GM18907 (cell line): ENCODE measurements at regions not wholly inside any gene's neighbourhood (a gene's known extent, or its start where the extent isn't known, plus 50 kb on each side); places are given as distances from the start of the nearest gene placed in this dataset.

Experiments used
- ATAC-seq: cut with Tn5 transposase; IDR thresholded peaks from one replicate; pipeline ENCODE4 v1.9.1; 2021; ENCODE audit warnings: mild to moderate bottlenecking, moderate library complexity; ENCODE audit not compliant: unreplicated experiment

DNA sequence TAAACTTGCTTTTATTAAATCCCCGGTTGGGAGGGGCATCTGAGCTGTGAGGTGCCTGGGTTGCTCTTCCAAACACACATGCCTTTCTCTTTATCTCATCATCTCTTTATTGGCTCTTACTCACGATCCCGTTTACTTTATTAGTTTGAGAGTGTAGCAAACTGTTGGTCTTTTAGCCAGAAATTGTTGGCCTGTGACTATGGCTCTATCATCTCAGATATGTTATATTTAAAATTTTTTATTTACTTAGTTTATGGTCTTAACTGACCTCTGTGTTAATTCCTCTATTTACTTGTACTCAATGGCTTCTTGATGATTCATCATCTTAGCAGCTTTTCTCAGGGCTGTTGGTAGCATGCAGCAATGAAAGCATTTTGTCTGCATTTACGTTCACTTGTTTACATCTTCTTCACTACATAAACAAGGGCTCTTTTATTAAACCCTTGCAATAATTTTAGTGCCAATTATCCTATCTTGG, 408.4 kb downstream of the HRH4 start:
- ATAC-seq = no peak

DNA sequence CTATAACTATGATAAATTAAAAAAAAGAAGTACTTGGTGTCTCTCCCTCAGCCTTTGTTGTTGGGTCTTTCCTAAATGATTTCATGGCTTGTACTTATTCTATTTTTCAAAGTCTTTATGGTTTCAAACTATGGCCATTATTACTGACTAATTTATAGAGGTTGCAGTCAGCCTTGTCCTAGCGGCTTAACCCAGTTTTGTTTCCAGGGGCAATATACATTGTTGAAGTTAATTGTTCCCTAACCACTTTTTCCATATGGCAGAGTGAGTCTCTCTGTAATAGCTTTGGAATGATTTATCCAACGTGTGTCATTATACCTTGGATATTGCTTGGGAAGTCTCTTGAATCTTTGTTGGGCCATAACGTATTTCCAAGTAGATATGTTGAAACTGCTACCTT, 408.8 kb downstream of the HRH4 start:
- no peak for ATAC-seq

DNA sequence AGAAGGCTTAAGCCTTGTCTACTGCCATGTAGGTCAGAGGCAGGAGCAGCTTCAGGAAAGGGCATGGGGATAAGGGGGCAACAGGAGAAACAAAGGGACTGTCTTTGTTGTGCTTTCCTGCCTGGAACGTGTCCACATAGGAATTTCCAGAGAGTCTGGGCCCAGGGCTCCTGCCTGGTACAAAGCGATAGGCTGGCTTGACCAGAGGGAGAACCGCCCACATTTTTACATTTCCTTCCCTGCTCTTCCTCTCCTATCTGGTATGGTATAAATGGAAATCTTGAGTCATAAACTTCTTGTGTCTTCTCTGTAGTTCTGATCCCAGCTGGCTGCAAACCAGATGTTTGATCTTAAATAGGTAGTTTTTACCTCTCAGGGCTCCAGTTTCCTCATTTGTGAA, 414.8 kb downstream of the HRH4 start:
- no peak for ATAC-seq

DNA sequence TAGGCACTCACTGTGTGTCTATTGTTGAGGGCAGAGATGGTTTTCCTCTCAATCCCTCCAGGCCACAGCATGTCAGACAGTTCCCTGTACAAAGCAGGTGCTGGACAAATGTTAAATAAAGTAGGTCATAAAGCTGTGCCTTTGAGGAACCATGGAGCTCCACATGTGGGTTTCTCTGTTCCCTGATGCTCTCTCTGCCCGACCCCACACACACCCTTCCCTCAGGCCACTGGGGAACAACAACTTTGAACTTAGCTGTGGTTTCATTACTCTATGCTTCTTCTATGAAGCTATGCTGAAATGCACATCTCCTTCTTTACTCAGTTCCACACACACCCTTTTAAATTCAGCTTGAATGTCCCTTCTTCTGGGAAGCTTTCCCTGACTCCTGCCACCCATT, 415.3 kb downstream of the HRH4 start:
- no peak for ATAC-seq

DNA sequence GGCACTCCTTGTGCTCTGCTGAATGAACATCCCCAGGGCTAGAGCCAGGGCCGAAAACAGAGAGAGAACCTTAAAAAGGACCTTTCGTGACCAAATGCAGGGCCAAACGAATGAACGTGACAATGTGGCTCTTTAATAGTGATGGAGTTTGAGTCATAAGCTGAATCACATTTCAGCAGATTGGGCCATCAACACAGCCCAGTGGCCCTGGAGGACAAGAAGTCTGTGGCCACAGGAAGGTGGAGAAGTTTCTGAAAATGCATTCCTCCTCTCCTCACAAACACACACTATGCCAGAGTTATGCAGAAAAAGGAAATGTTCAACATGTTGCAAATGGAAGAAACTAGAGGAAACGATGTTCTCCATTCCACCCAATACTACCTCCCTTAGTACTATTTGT, 415.8 kb downstream of the HRH4 start:
- no peak for ATAC-seq

DNA sequence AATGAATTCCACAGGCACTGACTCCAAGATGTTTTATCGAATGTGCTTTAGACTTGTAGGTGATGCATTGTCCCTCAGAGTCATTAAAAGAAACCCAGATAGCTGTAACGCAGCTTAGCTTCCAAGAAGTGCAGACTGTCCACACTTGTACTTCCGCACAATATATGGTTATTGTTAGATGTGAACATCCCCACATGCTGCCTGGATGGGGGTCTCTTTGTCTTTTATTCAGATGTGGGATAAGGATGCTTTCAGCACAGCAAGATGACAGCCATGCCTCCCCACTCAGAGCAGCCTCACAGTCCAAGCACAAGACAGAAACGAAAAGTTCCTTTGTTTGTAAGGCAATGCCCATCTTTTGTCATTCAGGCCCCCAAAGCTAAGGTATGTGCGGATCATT, 416.6 kb downstream of the HRH4 start:
- no peak for ATAC-seq

DNA sequence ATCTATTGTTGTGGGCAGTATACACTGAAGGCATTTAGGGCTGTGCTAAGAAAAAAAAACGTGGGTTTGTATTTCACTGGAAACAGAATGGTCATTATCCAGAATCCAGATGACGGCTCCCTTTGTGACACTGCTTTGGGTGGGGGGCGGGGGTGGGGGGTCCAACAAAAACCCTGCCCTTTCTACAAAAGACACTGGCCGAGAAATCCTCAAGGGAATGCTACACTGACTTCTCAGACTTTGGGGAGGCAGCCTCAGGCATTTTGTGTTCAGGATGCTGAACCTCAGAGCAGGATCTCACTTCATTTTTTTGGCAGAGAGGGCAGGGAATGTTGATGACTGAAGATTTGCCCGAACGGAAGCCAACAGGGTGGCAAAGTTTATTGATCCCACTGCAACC, 417.1 kb downstream of the HRH4 start:
- no peak for ATAC-seq

DNA sequence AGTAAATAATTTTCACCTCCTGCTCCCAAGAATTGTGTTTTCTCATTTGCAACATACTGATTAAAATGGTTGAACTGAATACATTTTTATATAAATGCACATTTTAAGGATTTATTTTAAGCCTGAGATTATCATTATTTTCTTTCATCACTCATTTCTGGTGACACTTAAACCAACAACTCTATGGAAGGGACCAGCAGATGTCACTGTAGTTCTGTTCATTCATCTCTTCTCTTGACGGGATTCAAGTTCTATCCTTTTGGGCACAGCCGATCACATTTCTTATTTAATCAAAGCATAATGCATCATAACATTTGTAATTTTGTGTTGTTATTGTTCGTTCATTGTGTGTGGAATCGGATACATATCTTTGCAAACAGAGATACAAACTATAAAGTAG, 417.9 kb downstream of the HRH4 start:
- no peak for ATAC-seq

DNA sequence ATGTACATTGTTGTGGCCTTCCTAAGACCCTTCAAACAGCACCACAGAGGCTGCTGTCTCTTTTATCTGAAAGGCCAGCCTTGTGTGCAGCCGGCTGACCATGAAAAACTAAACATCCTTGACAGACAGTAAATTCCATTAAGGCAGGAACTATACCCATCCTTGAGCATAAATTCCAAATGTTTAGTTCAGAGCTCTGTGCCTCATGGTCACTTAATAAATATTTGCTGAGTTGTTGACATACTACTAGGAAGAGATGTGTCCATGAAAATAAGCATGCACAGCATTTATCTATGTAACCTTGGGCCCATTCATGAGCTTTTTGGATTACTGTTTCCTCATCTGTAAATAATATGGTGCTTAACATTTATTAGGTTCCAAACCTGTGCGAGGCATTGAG, 424.8 kb downstream of the HRH4 start:
- no peak for ATAC-seq

DNA sequence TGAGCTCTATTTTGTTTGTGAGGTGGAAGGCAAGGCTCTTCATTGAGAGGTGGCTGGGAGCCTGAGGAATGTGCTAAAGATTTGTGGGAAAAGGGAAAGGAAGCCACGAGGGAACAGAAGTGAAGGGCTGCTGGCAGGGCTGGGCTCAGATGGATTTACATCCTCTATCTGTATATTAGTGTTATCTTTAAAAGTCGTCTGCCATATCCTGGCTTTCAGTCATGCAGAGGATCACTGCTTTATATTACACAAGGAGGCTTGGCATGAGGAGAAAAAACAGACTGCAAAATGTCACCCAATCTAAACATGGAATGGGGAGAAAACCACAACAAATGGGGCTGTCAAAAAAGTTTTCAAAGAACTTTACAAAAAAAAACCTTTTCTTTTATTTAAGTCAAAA, 434.4 kb downstream of the HRH4 start:
- no peak for ATAC-seq

DNA sequence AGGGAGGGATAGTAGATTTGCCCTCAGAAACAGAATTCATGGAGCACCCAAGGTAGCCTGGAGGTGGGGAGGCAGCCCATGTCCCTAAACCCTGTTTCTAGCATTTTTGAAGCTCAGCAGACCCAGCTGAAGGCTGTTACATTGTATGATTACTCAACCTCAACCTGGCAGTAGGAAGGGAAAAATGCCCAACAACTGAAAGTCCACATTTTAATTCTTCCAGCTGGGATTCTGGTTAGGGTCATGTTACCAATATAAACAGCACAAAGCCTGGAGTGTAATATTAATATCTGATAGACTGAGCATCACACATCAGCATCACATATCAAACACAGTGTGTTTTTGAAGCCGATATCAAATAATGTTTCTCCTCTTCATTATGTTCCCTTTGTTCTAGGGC, 437.0 kb downstream of the HRH4 start:
- ATAC-seq = no peak

DNA sequence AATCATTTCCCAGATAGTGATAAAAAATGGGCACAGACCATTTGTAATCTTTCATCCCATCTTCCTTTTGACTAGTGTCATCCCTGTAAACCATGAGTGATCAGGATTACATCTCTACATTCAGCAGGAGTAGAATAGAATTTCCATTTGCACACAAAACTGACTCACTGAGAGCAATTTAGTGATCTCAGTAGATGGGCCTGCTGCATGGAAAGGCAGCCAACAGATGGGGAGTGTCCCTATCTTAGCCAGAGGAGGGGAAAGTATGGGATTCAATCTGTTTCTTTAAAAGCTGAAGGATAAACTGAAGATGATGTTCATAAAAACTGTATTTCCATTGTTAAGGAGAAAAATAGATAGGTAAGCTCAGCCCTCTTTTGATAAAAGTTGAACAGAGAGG, 441.7 kb downstream of the ZNF521 start:
- ATAC-seq = no peak

DNA sequence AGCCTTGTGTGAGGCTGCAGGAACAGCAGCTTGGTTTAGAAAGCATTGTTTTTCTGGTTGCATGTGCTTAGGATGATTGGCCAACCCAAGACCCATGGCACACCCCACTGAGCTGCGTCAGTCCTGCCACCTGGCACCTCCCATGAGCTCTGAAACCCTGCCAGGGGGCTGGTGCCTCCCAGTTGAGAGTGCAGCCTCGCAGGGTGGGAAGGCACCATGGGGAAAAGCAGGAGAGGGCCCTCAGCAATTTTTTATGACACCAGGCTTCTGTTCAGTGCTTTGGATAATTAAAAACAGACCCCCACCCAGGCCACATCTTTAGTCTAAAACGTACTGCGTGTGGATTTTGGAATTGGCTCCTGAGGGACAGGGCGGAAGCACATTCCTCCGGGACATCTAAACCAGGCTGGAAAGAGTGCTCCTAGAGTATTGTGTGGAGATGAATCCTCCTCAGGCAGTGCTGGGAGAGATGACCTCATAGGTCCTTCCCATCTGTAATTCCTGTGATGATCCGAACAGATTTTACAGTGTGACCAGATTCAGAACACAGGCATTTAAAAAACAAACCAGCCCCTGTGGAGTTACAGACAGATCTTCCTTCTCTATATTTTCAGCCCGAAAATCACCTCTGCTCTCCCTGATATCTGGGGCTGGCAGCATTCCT, 438.3 kb downstream of the ZNF521 start:
- no peak for ATAC-seq

DNA sequence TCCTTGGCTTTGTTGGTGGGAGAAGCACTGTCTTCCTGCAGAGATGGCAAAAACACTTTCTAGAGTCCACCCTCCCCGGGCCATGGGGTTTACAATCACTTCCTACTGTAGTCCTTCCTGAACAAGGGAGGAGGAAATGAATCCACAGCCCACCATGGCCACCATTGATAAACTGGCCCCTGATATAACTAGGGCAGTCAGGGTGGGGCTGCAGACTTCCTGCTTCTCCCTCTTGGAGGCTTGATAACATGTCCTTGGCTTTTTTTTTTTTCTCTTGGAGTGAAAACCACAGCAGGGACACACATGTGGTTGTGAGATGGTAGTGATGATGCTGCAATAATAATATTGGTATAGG, 437.8 kb downstream of the ZNF521 start:
- ATAC-seq = no peak

DNA sequence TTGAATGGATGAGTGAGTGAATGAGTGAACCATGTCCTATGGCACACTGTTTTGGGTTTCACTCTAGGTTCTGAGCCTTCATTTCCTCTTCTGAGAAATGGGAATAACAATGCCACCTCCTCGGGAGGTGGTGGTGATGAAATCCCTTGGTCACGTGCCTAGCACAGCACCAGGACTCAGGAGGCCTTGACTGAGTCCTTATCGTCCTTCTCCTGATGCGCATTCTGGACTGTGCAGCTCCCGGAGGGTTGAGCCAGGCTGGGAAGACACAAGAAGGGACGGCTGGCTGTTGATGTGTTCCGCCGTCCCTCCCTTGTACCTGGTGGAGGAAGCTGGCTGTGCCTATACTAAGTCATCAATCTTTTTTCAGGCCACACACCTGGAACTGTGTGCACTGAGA, 437.3 kb downstream of the ZNF521 start:
- ATAC-seq = no peak

DNA sequence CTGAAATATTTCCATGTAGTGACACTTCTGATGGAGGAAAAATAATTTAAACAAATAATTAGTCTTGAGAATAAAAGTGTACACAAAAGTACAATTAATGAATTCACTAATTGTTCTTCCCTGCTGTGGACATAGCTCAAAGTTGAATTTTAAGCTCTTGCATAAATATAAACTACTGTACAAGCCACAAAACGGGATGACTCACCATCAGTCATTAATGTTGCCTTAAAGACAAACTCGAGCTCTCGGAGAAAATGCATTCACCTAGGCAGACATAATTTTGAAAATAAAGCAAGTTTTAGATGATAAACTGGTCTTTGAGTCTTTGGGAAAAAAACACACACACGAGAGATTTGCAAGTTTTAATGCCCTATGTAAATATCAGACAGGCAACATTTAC, 436.4 kb downstream of the ZNF521 start:
- no peak for ATAC-seq

DNA sequence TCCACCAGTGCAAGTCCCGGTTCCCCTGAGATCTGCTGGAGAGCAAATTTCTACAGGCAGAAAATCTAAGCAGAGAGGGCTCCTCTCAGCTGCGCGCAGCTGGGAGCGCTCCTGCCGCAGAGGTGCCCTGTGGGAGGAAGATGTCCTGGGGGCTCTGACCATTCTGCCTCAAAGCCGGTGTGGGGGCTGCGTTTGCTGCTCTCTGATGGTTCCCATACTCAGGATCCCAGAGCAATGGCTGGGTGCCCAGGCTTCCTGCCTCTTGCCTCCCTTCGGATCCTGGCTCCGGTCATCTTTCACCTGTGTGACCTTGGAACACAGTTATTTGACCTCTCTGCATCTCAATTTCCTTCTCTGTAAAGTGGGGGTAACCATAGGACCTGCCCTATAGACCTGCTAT, 434.2 kb downstream of the ZNF521 start:
- ATAC-seq = no peak

DNA sequence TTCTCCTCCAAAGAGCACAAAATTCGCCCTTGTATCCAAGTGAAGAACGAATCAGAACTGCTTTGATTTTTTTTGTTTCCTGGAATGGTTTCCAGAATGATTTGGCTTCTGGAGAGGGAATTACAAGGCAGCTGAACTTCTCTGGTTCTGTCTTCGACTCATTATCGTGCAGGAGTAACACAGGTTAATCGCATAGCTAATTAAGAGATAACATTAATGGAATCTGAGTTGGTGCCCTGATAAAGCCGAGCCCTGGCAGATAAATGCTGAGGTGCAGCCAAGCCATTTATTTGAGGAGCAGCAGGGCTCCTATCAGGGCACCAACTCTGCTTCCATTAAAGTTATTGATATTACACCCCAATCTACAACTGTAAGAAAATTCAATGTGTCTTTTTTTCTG, 433.7 kb downstream of the ZNF521 start:
- no peak for ATAC-seq

DNA sequence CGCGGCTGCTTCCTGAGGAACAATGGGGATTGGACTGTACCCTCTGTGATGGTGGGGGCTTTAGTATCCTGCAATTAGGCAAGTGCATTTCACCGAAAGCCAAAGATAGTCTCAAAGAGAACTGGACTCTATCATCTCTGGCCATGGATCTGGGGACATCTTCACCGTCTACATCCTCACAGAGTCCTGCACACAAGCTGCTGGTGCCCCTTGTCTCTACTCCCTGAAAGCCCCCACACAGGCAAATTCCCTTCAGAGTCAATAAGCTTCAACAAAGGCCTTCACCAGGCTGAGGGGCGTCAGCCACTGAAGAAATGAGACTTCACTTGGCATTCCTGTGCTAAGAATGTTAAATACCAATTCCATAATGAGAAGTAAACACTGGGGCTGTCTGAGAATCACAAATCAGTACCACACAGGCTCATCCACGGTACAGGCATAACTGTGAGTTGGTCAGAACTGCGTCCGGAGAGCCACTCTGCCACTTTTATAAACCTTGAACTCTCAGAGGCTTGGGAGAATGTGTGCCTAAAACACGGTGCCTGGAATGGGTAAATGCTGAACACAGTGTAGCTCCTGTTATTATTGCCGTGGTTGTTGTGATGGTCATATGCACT, 432.7 kb downstream of the ZNF521 start:
- ATAC-seq = no peak

DNA sequence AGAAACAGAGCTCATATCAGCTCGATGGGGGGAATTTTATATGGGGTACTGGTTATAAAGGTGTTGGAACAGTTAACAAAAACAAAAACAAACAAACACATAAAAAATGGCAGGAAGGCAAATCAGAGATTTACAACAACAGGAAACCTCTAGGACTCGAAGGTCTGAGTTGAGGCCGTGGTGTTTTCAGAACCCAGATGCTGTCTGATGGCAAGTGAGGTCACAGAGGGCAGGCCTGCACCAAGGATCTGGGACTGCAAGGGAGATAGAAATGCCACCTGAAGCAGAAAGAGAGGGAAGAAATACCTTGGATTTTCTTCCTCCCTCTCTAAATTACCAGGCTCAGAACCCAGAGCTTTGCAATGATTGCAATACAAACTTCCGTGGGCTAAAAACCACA, 429.5 kb downstream of the ZNF521 start:
- peak; percentile 57 for ATAC-seq

DNA sequence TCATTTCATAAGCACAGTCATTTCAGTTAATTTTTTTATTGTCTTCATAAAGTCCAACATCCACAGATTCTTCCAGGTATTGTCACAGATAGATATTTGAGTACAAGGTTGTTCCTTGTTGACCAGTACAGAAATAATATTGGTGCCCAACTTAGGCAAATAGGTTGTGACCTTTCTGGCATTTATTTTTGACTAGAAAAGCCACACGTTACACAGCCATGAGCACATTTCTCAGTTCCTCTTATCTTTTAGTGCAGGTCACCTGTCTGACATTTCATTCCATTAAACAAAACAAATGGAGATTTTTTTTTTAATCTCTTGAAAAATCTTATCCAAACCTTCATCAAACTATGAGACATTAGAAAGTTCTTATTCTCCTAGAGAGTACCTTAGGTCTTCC, 428.8 kb downstream of the ZNF521 start:
- ATAC-seq = peak; percentile 90

DNA sequence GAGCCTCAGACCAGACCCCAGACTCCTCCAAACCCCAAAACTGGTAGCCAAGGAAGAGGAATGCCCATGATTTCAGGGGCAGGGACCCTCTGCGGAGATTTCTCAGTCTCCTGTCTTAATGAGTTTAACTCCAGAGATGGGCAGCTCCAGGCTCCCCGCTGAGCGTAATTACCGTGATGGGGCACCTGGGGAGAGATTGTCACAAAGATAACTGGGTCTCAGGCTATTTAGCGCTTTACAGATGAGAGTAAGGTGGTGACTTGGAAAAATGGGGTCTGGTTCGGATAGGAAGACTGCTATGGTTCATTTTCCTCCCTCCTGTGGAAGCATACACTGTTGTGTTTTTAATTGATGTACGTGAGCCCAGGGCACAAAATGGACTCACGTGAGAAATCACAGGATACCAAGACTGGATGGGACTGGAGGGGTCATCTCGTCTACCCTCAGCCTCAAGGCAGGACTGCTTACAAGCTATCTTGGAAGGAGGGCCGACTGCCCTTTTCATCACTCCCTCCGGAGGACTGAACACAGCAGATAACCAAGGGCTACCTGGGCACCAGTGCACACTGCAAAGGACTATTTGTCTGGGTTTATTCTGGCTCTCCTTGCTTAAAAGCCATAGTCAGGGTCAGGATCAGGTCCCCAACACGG, 427.8 kb downstream of the ZNF521 start:
- no peak for ATAC-seq

DNA sequence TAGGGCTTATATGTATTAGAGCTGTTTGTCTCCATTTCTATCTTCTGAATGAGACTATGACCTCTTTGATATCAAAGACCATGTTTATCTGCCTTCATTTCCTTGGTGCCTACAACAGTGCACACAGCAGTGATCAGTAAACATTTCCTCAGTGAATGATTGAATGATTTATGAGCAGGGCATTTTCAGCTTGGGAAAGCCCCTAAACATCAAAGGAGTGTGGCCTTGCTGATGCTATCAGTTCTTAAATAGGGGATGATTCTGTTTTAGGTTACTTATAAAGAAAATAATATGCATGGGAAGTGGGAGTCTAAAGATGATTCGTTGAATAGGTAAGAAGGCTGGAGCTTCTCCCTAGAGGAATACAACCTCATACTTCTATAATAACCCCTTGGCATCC, 425.3 kb downstream of the ZNF521 start:
- no peak for ATAC-seq
